MG63 (cell line): ENCODE measurements at regions not wholly inside any gene's neighbourhood (a gene's known extent, or its start where the extent isn't known, plus 50 kb on each side); places are given as distances from the start of the nearest gene placed in this dataset.

Experiments used
- DNase-seq: peaks from one replicate; pipeline ENCODE4 v3.0.0-alpha.2; 2020
- H3K27me3 ChIP-seq: fragments of 250-450 bp; sonication (Bioruptor Pico); 2 replicates; pipeline ENCODE4 v1.5.1; 2020; ENCODE audit warnings: mild to moderate bottlenecking, moderate library complexity
- H3K36me3 ChIP-seq: fragments of 250-450 bp; sonication (Bioruptor Pico); 2 replicates; pipeline ENCODE4 v1.5.1; 2020; ENCODE audit warnings: mild to moderate bottlenecking, moderate library complexity
- H3K4me3 ChIP-seq: fragments of 250-450 bp; sonication (Bioruptor Pico); 2 replicates; pipeline ENCODE4 v1.5.1; 2020; ENCODE audit warnings: mild to moderate bottlenecking, moderate library complexity
- H3K9me3 ChIP-seq: fragments of 250-450 bp; sonication (Bioruptor Pico); 2 replicates; pipeline ENCODE4 v1.5.1; 2020; ENCODE audit warnings: mild to moderate bottlenecking, moderate library complexity

- Histone ChIP-seq H3K36me3 (no peaks in the 10 kb centered on the region), H3K9me3 (no peaks in the 10 kb centered on the region), H3K4me3 (no peak overlapping the region), H3K27me3 (no peaks in the 10 kb centered on the region)
- no peak for DNase-seq
Observed at GRCh38 chr14:48504921-48505320, 829.5 kb upstream of the MDGA2 start.

DNA sequence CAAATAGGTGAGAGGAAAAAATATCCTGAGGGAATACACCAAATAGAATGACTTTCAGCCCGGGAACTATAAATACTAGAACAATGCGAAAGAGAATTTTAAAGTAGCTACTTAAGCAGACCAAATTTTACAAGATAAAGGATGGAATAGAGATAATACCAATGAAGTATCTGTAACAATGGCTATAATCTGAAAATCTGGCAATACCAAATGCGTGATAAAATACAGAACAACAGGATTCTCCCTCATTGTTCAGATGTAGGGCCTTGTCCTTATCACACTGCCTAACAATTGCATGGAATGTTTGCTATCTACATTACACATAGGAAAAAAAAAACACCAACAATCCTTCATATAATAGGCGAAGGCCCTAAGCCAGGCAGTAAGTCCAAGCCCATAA lies 815.4 kb upstream of the MDGA2 start:
- no peak for DNase-seq
- Histone ChIP-seq H3K9me3 (no peaks in the 10 kb centered on the region), H3K4me3 (no peak overlapping the region), H3K36me3 (no peaks in the 10 kb centered on the region), H3K27me3 (no peaks in the 10 kb centered on the region)

GRCh38 chr14:48473944-48474343 lies 798.5 kb upstream of the MDGA2 start:
- Histone ChIP-seq H3K4me3 (no peak overlapping the region), H3K27me3 (no peaks in the 10 kb centered on the region), H3K9me3 (0 out of 2 replicates have a peak, but pooled peaks cover 2% of the 10 kb centered on the region), H3K36me3 (no peaks in the 10 kb centered on the region)
- no peak for DNase-seq

DNA sequence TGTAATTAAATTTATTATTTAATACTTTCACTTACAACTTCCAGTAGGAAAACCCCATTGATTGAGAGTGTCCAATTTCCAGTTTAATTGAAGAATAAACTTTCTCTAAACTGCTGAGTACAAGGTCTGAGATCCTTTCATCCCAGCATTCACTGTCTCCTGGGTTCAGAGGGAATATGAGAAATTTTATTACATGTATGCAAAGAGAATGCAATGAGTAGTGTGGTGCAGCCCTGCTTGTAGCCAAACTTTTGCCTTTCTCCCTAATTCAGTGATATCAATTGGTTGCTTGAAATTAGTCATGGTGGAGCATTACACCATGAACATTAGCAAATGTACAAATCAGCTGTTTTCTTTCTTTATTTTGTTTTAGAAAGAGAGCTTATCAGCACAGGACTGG lies 780.6 kb upstream of the MDGA2 start:
- Histone ChIP-seq H3K27me3 (no peaks in the 10 kb centered on the region), H3K36me3 (no peaks in the 10 kb centered on the region), H3K9me3 (no peaks in the 10 kb centered on the region), H3K4me3 (no peak overlapping the region)
- no peak for DNase-seq

DNA sequence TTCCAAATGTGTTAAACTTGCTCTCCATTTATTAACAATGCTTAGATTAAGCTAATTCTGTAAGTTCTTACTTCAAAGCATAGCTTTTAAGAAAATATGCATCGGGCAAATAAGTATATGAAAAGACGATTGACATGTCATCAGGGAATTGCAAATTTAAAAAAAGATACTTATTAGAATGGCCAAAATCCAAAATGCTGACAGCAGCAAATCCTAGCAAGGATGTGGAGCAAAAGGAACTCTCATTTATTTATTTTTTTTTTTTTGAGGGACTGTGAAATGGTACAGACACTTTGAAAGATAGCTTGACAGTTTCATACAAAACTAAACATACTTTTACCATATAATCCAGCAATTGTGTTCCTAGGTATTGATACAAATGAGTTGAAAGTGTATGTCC lies 779.5 kb upstream of the MDGA2 start:
- Histone ChIP-seq H3K27me3 (no peaks in the 10 kb centered on the region), H3K4me3 (no peak overlapping the region), H3K9me3 (no peaks in the 10 kb centered on the region), H3K36me3 (no peaks in the 10 kb centered on the region)
- no peak for DNase-seq

DNA sequence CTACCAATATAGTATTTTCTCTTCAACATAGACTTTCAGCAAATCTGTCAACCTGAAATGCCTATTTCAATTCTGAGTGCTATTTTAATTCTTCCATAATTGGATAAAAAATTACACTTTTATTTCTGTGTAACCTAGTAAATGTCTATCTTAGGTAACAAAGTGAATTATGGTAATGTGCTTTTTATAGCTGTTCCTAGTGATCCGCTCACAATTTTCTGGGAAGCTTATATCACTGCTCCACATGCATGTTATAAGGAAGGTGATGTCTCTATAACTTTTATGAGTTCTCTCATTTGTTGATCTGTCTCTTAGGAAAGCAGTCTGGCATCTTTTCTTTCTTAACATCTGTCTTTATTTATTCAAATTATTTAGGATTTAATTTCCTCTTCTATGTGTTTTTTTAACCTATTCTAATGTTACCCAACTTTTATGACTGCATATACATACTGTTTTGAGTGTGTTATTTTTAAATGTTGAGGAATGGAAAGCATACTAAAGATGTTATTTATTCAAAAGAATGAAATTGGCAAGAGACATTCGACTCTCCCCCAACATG lies 777.1 kb upstream of the MDGA2 start:
- H3K4me3 ChIP-seq = no peak overlapping the region
- no peaks in the 10 kb centered on the region for H3K36me3 ChIP-seq
- H3K9me3 ChIP-seq = no peaks in the 10 kb centered on the region
- no peak for DNase-seq
- no peaks in the 10 kb centered on the region for H3K27me3 ChIP-seq

- Histone ChIP-seq H3K9me3 (no peaks in the 10 kb centered on the region), H3K4me3 (no peak overlapping the region), H3K27me3 (no peaks in the 10 kb centered on the region), H3K36me3 (no peaks in the 10 kb centered on the region)
- DNase-seq = no peak
Observed at GRCh38 chr14:48435221-48435620, 759.8 kb upstream of the MDGA2 start.

DNA sequence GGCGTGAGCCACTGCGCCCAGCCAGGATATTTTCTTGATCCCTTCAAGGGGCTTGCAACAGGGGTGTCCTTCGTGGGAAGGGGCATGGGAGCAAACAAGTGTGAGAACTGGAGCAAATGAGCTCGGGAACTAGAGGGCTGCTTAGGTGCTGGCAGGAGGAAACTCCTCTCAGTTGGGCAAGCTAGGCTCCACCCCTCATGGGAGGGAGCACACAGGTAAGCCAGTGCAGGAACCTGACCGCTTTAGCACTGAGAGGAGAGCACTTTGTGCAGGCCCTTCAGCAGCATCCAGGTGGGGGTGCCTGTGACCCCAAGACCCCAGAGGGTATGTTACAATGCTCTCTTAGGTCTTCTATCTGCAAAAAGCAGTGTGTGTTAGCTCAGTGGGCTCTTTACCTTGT lies 755.4 kb upstream of the MDGA2 start:
- Histone ChIP-seq H3K36me3 (no peaks in the 10 kb centered on the region), H3K27me3 (no peaks in the 10 kb centered on the region), H3K9me3 (no peaks in the 10 kb centered on the region), H3K4me3 (no peak overlapping the region)
- DNase-seq = no peak

GRCh38 chr14:48429512-48429911 lies 754.1 kb upstream of the MDGA2 start:
- H3K4me3 ChIP-seq = no peak overlapping the region
- H3K36me3 ChIP-seq = no peaks in the 10 kb centered on the region
- no peak for DNase-seq
- no peaks in the 10 kb centered on the region for H3K27me3 ChIP-seq
- H3K9me3 ChIP-seq = no peaks in the 10 kb centered on the region

DNA sequence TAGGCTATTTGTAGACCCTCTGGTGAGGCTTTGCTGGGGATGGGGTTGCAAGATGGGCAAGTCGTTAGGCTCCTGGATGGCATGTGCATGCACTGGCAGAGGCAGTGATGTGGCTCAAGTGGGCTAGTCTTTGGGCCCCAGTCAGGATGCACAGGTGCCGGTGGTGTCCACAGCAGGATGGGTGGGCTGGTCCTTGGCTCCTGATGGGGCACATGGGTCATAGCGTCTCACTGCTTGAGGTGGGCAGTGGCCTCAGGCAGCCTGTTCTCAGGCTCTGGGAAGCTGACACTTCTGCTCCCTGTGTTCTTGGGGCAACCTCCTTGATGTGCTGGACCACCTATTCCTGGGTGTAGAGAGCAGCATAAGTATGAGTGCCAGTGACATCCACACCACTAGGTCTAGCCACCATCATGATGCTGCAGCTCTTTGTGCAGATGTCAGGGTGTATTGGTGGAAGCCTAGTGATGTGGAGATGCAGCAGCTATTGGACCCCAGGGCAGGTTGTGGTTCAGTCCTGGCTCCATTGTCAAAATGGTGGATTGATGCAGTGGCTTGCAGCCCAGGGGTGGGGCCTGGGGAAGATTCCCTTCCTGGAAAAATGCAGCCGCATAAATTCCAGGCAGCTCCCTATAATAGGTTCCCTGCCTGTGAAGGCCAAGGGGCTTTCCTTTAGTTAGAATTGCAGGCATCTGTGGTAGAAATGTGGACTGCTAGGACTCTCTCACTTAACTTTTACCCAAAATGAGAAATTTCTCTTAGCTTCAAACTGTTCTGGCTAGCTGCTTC lies 742.5 kb upstream of the MDGA2 start:
- Histone ChIP-seq H3K36me3 (no peaks in the 10 kb centered on the region), H3K9me3 (no peaks in the 10 kb centered on the region), H3K4me3 (no peak overlapping the region), H3K27me3 (no peaks in the 10 kb centered on the region)
- DNase-seq = no peak

DNA sequence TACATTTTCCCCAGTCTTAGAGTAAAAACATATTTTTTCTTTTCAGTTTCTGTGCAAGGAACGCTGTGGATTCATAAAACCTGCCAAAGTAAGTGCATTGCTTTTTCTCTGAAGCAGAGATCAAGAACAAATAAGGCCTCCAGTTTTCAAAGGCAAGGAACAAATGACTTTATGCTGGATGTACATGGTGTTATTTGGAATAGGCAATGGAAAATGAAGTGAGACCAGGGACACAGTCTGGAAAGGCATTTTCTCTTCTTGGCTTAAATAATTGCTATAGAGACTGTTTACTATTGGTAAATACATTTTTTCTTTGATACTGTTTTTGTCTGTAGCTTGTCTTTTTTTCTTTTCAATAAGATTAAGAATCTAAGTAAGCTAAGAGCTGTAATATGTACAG lies 725.9 kb upstream of the MDGA2 start:
- no peaks in the 10 kb centered on the region for H3K36me3 ChIP-seq

GRCh38 chr14:48398675-48399282 lies 723.4 kb upstream of the MDGA2 start:
- Histone ChIP-seq H3K27me3 (no peaks in the 10 kb centered on the region), H3K9me3 (no peaks in the 10 kb centered on the region)
- DNase-seq = no peak

More for the DNA sequence above, 725.9 kb upstream of the MDGA2 start:
- H3K4me3 ChIP-seq = no peak overlapping the region
- H3K9me3 ChIP-seq = no peaks in the 10 kb centered on the region
- no peaks in the 10 kb centered on the region for H3K27me3 ChIP-seq
- DNase-seq = no peak

GRCh38 chr14:48391661-48392060 lies 716.3 kb upstream of the MDGA2 start:
- H3K36me3 ChIP-seq = no peaks in the 10 kb centered on the region
- no peak overlapping the region for H3K4me3 ChIP-seq
- H3K27me3 ChIP-seq = no peaks in the 10 kb centered on the region
- no peaks in the 10 kb centered on the region for H3K9me3 ChIP-seq
- DNase-seq = no peak

More at GRCh38 chr14:48398675-48399282, 723.4 kb upstream of the MDGA2 start:
- Histone ChIP-seq H3K4me3 (no peak overlapping the region), H3K36me3 (no peaks in the 10 kb centered on the region)

DNA sequence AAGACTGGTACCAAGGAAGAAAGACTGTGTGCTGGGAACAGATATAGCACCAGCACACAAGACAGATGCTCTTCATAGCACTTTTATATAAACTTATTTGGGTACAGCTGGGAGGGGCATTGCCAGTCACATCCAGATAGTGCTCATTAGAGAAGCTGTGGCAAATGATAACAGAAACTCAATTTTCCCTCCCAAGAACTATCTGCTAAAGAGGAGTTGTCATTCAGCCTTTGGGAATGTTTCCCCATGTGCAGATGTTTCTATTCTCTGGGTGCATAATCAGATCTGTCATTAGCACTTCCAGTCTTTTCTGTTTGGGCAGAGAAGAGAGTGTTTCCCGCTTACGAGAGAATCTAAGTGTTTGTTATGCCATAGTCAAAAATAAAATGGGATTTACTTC lies 714.9 kb upstream of the MDGA2 start:
- no peaks in the 10 kb centered on the region for H3K36me3 ChIP-seq
- H3K27me3 ChIP-seq = no peaks in the 10 kb centered on the region
- DNase-seq = no peak
- no peak overlapping the region for H3K4me3 ChIP-seq
- H3K9me3 ChIP-seq = no peaks in the 10 kb centered on the region

DNA sequence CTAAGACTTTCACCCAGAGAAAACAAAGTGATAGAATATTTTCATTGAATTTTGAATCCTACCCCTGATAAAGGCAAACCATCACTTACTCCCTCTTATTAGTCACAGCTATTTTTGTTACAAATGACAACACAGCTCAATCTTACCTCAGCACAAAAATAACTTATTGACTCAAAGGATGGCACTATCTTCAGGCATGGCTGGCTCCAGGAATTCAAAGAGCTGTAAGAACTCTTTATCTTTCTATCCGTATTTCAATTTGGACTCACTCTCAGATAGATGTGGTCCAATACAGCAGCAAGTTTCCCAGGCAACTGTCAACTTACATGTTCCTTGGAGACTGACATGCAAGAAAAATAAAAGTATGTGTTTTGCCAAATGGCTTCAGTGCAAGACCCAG lies 709.4 kb upstream of the MDGA2 start:
- Histone ChIP-seq H3K4me3 (no peak overlapping the region), H3K27me3 (no peaks in the 10 kb centered on the region), H3K36me3 (no peaks in the 10 kb centered on the region), H3K9me3 (no peaks in the 10 kb centered on the region)
- DNase-seq = no peak

DNA sequence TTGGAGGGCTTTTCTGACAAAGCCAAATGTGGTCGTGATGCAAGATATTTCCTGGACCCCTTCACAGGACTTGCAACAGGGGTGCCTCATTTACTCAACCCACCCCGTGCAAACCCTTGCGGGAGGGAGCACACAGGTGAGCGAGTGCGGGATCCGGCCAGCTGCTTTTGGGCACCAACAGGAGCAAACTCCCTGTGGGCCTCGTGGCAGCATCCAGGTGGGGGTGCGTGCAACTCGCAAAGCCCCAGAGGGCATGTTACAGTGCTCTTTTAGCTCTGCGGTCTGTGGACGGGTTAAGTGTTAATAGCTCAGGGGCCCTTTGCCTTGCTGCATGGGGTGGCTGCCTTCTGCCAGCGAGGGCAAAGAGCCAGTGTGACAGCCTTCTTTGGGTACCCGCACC lies 707.6 kb upstream of the MDGA2 start:
- no peak for DNase-seq
- Histone ChIP-seq H3K9me3 (no peaks in the 10 kb centered on the region), H3K36me3 (no peaks in the 10 kb centered on the region), H3K27me3 (no peaks in the 10 kb centered on the region), H3K4me3 (no peak overlapping the region)

DNA sequence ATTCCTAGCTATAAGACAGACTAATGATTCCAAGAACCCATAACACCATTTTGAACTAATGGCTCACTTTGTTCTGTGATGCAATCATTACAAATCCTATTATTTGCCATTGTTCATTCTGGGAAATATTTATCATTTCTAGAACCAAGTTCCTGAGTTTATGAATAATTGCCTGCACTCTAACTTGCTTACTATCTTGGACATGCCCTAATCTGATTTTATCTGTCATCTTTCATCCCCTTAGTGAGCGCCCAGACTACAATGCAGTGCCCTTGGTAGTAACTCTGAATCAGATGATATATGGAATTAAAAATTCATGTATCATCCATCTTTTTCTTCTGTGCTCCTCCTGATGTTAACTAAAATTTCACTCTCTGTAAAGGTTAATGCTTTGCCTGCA lies 703.1 kb upstream of the MDGA2 start:
- Histone ChIP-seq H3K27me3 (no peaks in the 10 kb centered on the region), H3K36me3 (no peaks in the 10 kb centered on the region), H3K9me3 (no peaks in the 10 kb centered on the region), H3K4me3 (no peak overlapping the region)
- no peak for DNase-seq

- H3K27me3 ChIP-seq = no peaks in the 10 kb centered on the region
- no peak overlapping the region for H3K4me3 ChIP-seq
- no peaks in the 10 kb centered on the region for H3K9me3 ChIP-seq
- DNase-seq = no peak
- no peaks in the 10 kb centered on the region for H3K36me3 ChIP-seq
Observed at GRCh38 chr14:48373981-48374380, 698.6 kb upstream of the MDGA2 start.
